ENCODE measurements at regions not wholly inside any gene's neighbourhood (a gene's known extent, or its start where the extent isn't known, plus 50 kb on each side); places are given as distances from the start of the nearest gene placed in this dataset.
"Not testable (repeated sequence)": the region's sequence is repeated elsewhere in the genome, so short reads cannot be mapped to it uniquely, and the experiment has no call there.

DNA sequence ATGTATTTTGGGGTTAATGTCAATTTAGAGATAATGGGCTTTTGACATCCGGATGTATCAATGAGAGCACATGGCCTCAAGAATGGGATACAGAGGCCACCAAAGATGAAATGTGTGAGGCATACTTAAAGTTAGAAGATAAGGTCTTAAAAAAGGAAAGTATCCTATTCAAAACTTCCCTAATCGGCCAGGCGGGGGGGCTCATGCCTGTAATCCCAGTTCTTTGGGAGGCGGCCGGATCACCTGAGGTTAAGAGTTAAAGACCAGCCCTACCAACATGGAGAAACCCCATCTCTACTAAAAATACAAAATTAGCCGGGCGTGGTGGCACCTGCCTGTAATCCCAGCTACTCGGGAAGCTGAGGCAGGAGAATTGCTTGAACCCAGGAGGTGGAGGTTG lies 421.3 kb upstream of the SLITRK5 start:
- not testable (repeated sequence) for TF ChIP-seq TARDBP (IDR thresholded peaks at IDR 0.05); FOXM1 (IDR thresholded peaks at IDR 0.05; ENCODE audit: borderline replicate concordance); SP1 (IDR thresholded peaks at IDR 0.05); ZNF384 (IDR thresholded peaks at IDR 0.05); SUZ12 (IDR thresholded peaks at IDR 0.05); ARNT (IDR thresholded peaks at IDR 0.05); LEF1 (IDR thresholded peaks at IDR 0.05; ENCODE audit: borderline replicate concordance); CTBP1 (IDR thresholded peaks at IDR 0.05; ENCODE audit: borderline replicate concordance); NFRKB (IDR thresholded peaks at IDR 0.05); FOXK2 (IDR thresholded peaks at IDR 0.05)
- TF ChIP-seq, protein P1, sequence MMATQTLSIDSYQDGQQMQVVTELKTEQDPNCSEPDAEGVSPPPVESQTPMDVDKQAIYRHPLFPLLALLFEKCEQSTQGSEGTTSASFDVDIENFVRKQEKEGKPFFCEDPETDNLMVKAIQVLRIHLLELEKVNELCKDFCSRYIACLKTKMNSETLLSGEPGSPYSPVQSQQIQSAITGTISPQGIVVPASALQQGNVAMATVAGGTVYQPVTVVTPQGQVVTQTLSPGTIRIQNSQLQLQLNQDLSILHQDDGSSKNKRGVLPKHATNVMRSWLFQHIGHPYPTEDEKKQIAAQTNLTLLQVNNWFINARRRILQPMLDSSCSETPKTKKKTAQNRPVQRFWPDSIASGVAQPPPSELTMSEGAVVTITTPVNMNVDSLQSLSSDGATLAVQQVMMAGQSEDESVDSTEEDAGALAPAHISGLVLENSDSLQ (IDR thresholded peaks at IDR 0.05): not testable (repeated sequence)
